HFF-Myc (cell line): ENCODE measurements at regions not wholly inside any gene's neighbourhood (a gene's known extent, or its start where the extent isn't known, plus 50 kb on each side); places are given as distances from the start of the nearest gene placed in this dataset.
"Not testable (repeated sequence)": the region's sequence is repeated elsewhere in the genome, so short reads cannot be mapped to it uniquely, and the experiment has no call there.

Source experiments
- DNase-seq: peaks from one replicate; pipeline ENCODE4 v3.0.0-alpha.2; 2011; ENCODE audit warnings: low read depth; ENCODE audit errors: extremely low read depth
- H3K4me3 ChIP-seq: replicated peaks from 2 replicates; pipeline ENCODE4 v1.5.1; 2011; ENCODE audit warnings: low read depth, mild to moderate bottlenecking, control low read depth, low read length
- TF ChIP-seq, protein P1 (sequence below): IDR thresholded peaks from 2 replicates; pipeline ENCODE4 v1.5.1; 2012; ENCODE audit warnings: mild to moderate bottlenecking, low read depth, low read length, control low read depth; ENCODE audit errors: missing control alignments

DNA sequence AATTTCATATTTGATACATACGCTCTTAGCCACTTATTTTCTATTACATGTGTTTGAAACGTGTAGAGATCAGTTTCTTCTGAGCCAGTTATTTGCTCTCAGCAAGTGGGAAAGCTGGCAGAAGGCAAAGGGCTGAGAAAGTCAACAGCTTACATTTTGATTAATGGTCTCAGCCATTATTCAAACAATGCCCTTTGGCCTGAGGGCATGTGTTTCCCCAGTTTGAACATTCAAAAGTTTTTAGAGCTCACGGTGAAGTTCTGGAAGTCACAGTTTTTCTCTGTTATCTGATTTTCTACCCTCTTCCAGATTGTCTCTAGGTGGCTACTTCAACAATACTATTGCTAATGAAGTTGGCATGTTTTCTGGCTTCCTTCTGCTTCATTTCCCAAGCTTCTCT is 591.8 kb upstream of the CPEB2 start:
- no peak overlapping the region for H3K4me3 ChIP-seq
- DNase-seq, result no peak
- TF ChIP-seq, protein P1, sequence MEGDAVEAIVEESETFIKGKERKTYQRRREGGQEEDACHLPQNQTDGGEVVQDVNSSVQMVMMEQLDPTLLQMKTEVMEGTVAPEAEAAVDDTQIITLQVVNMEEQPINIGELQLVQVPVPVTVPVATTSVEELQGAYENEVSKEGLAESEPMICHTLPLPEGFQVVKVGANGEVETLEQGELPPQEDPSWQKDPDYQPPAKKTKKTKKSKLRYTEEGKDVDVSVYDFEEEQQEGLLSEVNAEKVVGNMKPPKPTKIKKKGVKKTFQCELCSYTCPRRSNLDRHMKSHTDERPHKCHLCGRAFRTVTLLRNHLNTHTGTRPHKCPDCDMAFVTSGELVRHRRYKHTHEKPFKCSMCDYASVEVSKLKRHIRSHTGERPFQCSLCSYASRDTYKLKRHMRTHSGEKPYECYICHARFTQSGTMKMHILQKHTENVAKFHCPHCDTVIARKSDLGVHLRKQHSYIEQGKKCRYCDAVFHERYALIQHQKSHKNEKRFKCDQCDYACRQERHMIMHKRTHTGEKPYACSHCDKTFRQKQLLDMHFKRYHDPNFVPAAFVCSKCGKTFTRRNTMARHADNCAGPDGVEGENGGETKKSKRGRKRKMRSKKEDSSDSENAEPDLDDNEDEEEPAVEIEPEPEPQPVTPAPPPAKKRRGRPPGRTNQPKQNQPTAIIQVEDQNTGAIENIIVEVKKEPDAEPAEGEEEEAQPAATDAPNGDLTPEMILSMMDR, result no peak

DNA sequence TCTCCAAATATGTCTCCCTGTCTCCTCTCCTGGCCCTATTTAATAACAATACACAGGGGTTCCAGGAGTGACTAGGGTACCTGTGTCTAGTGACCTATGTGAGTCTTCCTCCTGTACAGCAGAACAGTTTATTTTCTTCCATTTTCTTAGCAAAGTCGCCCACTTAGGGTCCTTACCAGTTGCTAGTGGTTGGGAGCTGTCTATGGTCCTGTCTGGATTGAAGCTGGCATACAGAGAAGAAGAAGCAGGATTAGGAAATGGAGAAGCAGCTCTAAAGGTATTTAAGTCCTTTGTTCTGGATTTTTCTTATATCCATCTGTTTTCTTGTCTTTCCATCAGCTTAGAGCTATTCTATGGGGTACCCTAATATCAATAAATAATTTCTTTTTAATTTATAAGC is 587.1 kb upstream of the CPEB2 start:
- TF ChIP-seq, protein P1, result no peak
- H3K4me3 ChIP-seq, result no peak overlapping the region
- no peak for DNase-seq

DNA sequence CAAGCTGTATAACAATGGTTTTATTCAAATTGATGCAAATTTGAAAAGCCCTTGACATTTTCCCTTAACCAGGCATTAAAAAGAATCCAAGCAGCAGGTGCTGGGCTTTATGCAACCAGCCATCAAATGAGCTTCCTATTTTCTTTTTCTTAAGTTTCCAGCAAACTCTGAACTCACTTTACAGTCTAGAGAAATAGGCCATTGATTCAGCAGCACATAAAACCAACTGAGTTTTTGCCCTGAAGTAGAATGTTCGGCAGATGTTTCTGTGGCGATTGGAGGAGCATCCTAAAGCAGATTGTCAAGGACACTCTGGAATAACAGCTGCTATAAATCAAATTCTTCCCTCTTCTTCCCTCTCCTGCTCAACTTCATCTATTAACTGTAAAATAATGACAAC is 582.8 kb upstream of the CPEB2 start:
- TF ChIP-seq, protein P1, result no peak
- no peak overlapping the region for H3K4me3 ChIP-seq
- DNase-seq, result no peak

DNA sequence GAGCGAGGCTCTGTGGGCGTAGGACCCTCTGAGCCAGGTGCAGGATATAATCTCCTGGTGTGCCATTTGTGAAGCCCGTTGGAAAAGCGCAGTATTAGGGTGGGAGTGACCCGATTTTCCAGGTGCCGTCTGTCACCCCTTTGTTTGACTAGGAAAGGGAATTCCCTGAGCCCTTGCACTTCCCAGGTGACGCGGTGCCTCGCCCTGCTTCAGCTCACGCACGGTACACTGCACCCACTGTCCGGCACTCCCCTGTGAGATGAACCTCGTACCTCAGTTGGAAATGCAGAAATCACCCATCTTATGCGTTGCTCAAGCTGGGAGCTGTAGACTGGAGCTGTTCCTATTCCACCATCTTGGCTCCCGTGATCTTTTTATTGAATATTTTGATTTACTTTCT is 576.0 kb upstream of the CPEB2 start:
- not testable (repeated sequence) for H3K4me3 ChIP-seq, DNase-seq

DNA sequence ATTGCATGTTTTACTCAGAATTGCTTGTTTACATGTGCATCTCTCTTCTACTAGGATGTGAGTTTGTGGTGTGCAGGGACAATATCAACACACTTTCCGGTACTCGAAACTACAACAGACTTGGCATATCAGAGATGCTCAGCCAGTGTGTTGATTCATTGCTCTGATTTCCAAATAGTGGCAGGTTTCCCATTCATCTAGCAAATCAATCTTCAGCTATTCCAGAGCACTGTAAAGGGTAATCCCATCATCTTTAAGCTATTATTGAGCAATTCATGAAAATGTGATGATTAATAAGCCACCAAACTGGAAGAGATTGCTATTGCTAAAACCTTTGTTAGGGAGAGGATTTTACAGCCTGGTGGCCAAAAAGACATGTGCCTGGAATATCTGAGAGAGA is 574.2 kb upstream of the CPEB2 start:
- no peak overlapping the region for H3K4me3 ChIP-seq
- no peak for DNase-seq
- TF ChIP-seq, protein P1, result no peak

DNA sequence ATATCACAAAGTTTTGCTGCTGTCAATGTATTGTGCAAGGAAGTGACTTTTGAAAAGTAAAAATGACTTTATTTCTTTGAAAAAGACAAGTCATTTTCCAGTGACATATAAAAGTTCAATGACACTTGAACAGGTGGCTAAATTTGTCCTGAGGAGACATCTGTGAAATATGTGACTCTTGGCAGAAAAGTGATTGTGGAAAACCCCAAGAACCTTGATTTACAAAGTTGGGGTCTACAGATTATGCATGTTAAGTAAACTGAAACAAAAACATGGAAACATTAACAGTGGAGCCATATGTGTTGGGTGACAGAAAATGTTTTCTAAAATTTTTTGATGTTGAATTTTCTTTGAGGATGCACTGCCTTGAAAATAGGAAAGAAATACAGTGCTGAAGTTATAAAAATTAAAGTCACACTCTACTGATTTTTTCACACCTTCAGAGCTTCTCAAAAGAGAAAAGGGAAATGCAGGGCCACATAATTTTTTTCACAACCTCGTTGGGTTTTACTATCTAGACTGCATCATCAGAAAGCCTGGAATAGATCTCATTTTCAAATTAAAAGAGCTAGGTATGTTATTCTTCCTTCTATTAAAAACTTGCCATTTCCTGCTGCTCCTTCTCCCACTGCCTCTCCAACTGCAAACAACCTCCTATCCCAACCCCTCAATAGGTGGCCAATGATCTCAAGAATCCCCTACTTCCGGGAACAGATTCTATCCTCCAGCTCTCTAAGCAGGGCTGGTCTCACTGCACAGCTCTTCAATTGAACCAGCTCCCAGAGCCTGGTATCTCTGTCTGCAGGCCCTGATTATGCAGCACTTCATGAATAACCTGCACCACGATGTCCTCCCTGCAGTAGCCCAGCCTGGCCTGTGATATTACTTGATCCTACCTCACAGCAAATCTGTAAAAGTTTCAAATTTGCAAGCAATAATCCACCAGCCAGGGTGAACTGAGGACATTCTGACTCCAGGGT is 570.8 kb upstream of the CPEB2 start:
- no peak overlapping the region for H3K4me3 ChIP-seq
- no peak for DNase-seq
- TF ChIP-seq, protein P1, result no peak

DNA sequence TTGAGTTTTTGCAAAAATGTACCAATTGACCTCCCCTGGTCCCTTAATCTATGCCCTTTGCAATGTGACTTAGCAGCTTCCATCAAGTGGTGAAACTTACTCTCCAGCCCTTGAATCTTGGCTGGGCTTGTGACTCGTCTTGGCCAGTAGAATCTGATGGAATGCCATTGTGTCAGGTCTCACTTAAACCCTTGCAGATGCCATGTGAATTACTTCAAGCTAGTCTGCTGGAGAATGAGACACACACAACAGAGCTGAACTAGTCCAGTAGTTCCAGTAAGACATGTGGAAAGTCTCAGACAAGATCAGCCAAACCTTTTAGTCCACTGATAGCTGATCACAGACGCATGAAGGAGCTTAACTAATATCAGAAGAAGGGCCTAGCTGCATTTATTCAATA is 567.8 kb upstream of the CPEB2 start:
- H3K4me3 ChIP-seq, result no peak overlapping the region
- TF ChIP-seq, protein P1, result no peak
- DNase-seq, result no peak
